Upper lobe of right lung (tissue), 1 donor: ENCODE measurements at regions not wholly inside any gene's neighbourhood (a gene's known extent, or its start where the extent isn't known, plus 50 kb on each side); places are given as distances from the start of the nearest gene placed in this dataset.

Experiments
- ATAC-seq: fragments of 200-7000 bp; cut with Tn5 transposase; one replicate; pipeline ENCODE4 v1.9.1; 2020; ENCODE audit warnings: mild to moderate bottlenecking, moderate library complexity
- DNase-seq: peaks from one replicate; pipeline ENCODE4 v3.0.0-alpha.2; 2020
- H3K27ac ChIP-seq: fragments of 200-600 bp; one replicate; pipeline ENCODE4 v1.8.0; 2022
- H3K27me3 ChIP-seq: fragments of 200-600 bp; one replicate; pipeline ENCODE4 v1.8.0; 2022; ENCODE audit warnings: mild to moderate bottlenecking
- H3K36me3 ChIP-seq: fragments of 200-600 bp; one replicate; pipeline ENCODE4 v1.8.0; 2022
- H3K4me1 ChIP-seq: fragments of 200-600 bp; one replicate; pipeline ENCODE4 v1.8.0; 2022
- H3K4me3 ChIP-seq: fragments of 200-600 bp; one replicate; pipeline ENCODE4 v1.8.0; 2022; ENCODE audit warnings: mild to moderate bottlenecking
- H3K9me3 ChIP-seq: fragments of 200-600 bp; one replicate; pipeline ENCODE4 v1.8.0; 2022
- CTCF ChIP-seq: fragments of 200-600 bp; IDR thresholded peaks from one replicate; pipeline ENCODE4 v1.8.0; 2022; ENCODE audit warnings: antibody characterized with exemption
- intact Hi-C: fragments of 100-400 bp; cut with DNase I; formaldehyde crosslinking; loops from one replicate; pipeline ENCODE4 v1.11.0; 2022
- donor health status: DM: no; HTN: yes; CAD: no; lungs with severe emphysema.

GRCh38 chr20:40843251-40843650, 154.2 kb upstream of the MAFB start:
- no peaks in the 10 kb centered on the region for H3K36me3 ChIP-seq
- no peak for DNase-seq
- intact Hi-C loops, result no loop called here

GRCh38 chr20:40844332-40844731, 155.3 kb upstream of the MAFB start:
- Histone ChIP-seq H3K9me3 (no peaks in the 10 kb centered on the region), H3K4me1 (no peaks in the 10 kb centered on the region), H3K27me3 (no peaks in the 10 kb centered on the region), H3K4me3 (no peak overlapping the region), H3K36me3 (no peaks in the 10 kb centered on the region), H3K27ac (no peak overlapping the region)
- ATAC-seq, result no peak
- TF ChIP-seq CTCF, result no peak
- intact Hi-C loops, result no loop called here
- DNase-seq, result no peak

More at GRCh38 chr20:40843251-40843650, 154.2 kb upstream of the MAFB start:
- Histone ChIP-seq H3K27ac (no peak overlapping the region), H3K27me3 (no peaks in the 10 kb centered on the region), H3K4me1 (no peaks in the 10 kb centered on the region), H3K9me3 (no peaks in the 10 kb centered on the region), H3K4me3 (no peak overlapping the region)
- ATAC-seq, result no peak
- TF ChIP-seq CTCF, result no peak

- no peak overlapping the region for H3K4me3 ChIP-seq
- TF ChIP-seq CTCF, result no peak
- H3K27me3 ChIP-seq, result no peaks in the 10 kb centered on the region
- no peak overlapping the region for H3K27ac ChIP-seq
- no peaks in the 10 kb centered on the region for H3K4me1 ChIP-seq
- intact Hi-C loops, result no loop called here
- ATAC-seq, result no peak
- H3K36me3 ChIP-seq, result no peaks in the 10 kb centered on the region
- no peak for DNase-seq
- H3K9me3 ChIP-seq, result no peaks in the 10 kb centered on the region
Measured at GRCh38 chr20:40848096-40848495, 159.1 kb upstream of the MAFB start.

- Histone ChIP-seq H3K4me1 (no peaks in the 10 kb centered on the region), H3K4me3 (no peak overlapping the region), H3K27ac (no peak overlapping the region), H3K27me3 (no peaks in the 10 kb centered on the region), H3K36me3 (no peaks in the 10 kb centered on the region), H3K9me3 (no peaks in the 10 kb centered on the region)
- DNase-seq (no peak), ATAC-seq (no peak)
- intact Hi-C loops, result no loop called here
- no peak for TF ChIP-seq CTCF
Measured at GRCh38 chr20:40848526-40848925, 159.5 kb upstream of the MAFB start.

- DNase-seq, result no peak
- intact Hi-C loops, result no loop called here
- no peaks in the 10 kb centered on the region for H3K36me3 ChIP-seq
- no peak for ATAC-seq
- H3K27ac ChIP-seq, result no peak overlapping the region
- no peak for TF ChIP-seq CTCF
- no peaks in the 10 kb centered on the region for H3K9me3 ChIP-seq
- no peak overlapping the region for H3K4me3 ChIP-seq
- no peaks in the 10 kb centered on the region for H3K27me3 ChIP-seq
- H3K4me1 ChIP-seq, result no peaks in the 10 kb centered on the region
Measured at GRCh38 chr20:40849456-40849855, 160.4 kb upstream of the MAFB start.

- Histone ChIP-seq H3K36me3 (no peaks in the 10 kb centered on the region), H3K4me1 (no peaks in the 10 kb centered on the region), H3K9me3 (no peaks in the 10 kb centered on the region), H3K27ac (no peak overlapping the region), H3K27me3 (no peaks in the 10 kb centered on the region), H3K4me3 (no peak overlapping the region)
- no peak for TF ChIP-seq CTCF
- no peak for ATAC-seq
- intact Hi-C loops, result no loop called here
- no peak for DNase-seq
Measured at GRCh38 chr20:40851051-40851450, 162.0 kb upstream of the MAFB start.
